GM19351 (cell line): ENCODE measurements at regions not wholly inside any gene's neighbourhood (a gene's known extent, or its start where the extent isn't known, plus 50 kb on each side); places are given as distances from the start of the nearest gene placed in this dataset.
"Not testable (repeated sequence)": the region's sequence is repeated elsewhere in the genome, so short reads cannot be mapped to it uniquely, and the experiment has no call there.

Experiments used
- ATAC-seq: cut with Tn5 transposase; IDR thresholded peaks from one replicate; pipeline ENCODE4 v1.9.1; 2021; ENCODE audit warnings: mild to moderate bottlenecking, moderate library complexity; ENCODE audit not compliant: unreplicated experiment

GRCh38 chr3:34046154-34046553 is 247.7 kb downstream of the PDCD6IP start:
- ATAC-seq: no peak

- ATAC-seq: no peak
Observed at GRCh38 chr3:34053626-34054025, 255.2 kb downstream of the PDCD6IP start.

DNA sequence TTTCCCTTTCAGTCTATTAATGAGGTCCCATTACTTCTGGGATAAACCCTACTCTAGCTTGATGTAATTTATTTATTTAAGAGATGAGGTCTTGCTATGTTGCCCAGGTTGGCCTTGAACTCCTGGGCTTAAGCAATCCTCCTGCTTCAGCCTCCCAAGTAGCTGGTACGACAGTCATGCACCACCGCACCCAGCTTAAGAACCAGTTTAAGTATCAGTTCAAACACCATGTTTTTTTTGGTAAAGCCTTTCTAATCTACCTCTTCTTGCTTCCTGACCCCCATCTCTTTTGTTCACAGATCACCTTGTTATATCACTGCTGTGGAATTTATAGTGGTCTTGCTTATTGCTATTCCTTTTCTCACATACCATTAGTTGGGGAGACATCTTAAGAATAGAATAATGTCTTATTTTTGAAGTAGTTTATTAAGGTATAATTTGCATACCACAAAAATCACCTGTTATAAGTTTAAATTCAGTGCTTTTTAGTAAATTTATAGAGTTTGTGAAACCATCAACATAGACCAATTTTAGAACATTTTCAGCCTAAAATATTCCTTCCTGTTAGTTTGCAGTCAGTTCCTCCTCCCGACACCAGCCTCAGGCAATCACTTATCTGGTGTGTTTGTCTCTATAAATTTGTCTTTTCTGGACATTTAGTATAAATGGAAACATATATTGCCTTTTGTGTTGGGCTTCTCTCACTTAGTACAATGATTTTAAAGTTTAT is 257.9 kb downstream of the PDCD6IP start:
- peak; percentile 1 for ATAC-seq

GRCh38 chr3:34056951-34057390 is 258.5 kb downstream of the PDCD6IP start:
- ATAC-seq: peak; percentile 88

DNA sequence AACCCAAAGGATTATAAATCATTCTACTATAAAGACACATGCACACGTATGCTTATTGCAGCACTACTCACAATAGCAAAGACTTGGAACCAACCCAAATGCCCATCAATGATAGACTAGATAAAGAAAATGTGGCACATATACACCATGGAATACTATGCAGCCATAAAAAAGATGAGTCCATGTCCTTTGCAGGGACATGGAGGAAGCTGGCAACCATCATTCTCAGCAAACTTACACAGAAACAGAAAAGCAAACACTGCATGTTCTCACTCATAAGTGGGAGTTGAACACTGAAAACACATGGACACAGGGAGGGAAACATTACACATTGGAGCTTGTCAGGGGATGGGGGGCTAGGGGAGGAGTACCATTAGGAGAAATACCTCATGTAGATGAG is 262.6 kb downstream of the PDCD6IP start:
- not testable (repeated sequence) for ATAC-seq

GRCh38 chr3:34065901-34066300 is 267.5 kb downstream of the PDCD6IP start:
- no peak for ATAC-seq

DNA sequence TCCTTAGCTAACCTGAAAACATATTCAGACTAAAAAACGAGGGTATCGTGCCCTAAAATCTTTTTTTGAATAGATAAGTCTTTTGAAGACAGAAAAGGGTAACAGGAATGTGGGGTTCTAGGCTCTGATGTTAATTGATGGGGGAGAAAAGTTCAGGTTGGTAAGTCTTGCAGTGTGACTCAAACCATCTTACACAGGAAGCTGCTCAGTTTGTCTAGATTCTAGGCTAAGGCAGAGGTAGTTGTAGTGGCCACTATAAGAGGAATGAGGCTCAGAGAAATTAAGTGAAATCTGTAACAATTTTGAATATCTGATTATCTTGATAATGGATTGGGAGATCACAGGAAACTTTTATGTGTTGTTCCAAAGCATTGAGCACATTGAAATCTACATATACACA is 267.9 kb downstream of the PDCD6IP start:
- ATAC-seq: no peak

DNA sequence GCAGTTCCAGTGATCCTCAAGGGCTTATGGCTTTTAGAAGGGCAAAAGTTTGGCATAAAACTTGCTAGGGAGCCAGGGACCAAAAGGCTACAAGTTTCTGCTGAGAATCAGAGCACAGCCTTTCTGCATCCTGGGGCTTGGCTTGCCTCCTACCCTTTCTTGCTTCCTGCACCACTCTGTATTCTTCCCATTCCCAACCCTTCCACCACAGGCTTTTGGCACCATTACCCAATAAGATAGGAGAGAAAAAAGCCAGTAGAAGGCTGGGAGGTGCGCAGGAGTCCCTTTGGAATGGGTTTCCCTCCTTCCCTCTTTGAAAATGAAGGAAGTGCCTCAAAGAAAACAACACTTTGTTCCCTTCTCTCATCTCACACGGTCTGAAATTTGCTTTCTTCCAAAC is 268.6 kb downstream of the PDCD6IP start:
- ATAC-seq: no peak

GRCh38 chr3:34067536-34068051 is 269.2 kb downstream of the PDCD6IP start:
- no peak for ATAC-seq

- no peak for ATAC-seq
Observed at GRCh38 chr3:34068505-34068904, 270.1 kb downstream of the PDCD6IP start.

DNA sequence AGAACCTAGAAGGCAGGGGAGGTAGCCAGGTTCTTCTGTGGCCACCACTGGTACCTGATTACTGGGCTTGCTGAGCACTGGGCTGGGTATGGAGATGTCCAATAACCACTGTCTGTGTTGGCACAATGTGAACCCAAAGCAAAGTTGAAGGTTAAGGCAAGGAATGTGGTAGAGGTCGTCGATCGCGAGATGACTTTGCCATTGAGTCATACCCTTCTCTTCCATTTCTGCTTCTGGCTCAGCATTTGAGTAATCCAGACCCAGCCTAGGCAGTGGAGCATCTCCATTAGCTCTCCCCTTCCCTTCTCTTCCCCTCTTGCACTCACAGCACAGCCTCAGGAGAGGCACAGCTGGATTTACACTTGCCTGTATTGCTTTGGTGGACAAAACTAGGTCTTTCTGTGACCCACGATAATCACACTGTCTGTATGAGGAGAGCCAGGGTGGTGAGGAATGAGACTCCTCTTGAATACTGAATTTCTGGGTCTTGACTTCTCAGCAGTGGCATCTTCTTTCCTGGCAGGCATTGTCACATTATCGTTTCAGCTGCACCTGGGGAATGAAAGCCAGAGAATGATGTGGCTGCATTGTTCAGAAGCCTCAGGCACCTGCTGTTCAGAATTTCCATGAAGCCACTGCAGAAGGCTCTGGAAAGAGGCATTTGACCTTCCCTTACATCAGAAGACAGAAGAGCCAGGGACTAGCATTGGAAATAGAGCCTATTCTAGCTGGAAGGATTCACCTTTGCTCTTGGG is 272.6 kb downstream of the PDCD6IP start:
- no peak for ATAC-seq

GRCh38 chr3:34072297-34072696 is 273.9 kb downstream of the PDCD6IP start:
- no peak for ATAC-seq

DNA sequence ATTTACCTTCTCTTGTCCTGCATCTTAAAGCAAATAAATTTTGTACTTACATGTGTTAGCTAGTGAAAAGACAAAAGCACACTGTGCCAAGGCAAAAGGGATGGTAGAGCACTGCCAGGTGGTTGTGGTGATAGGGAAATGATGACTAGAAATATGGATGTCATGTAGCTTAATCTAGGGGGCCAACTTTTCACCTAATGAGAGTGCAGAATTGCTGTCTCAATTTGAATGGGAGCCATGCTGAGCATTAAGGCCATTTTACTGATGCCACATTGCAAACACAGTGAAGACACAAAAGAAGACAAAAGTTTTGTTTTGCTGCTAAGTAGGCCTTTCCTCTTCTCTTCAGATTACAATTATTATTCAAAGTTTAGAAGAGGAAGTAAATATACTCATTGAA is 274.7 kb downstream of the PDCD6IP start:
- no peak for ATAC-seq

GRCh38 chr3:34073961-34074360 is 275.5 kb downstream of the PDCD6IP start:
- ATAC-seq: peak; percentile 52

GRCh38 chr3:34075975-34076374 is 277.5 kb downstream of the PDCD6IP start:
- ATAC-seq: no peak

- peak; percentile 82 for ATAC-seq
Observed at GRCh38 chr3:34077417-34078195, 279.2 kb downstream of the PDCD6IP start.

- ATAC-seq: no peak
Observed at GRCh38 chr3:34078418-34078817, 280.0 kb downstream of the PDCD6IP start.

DNA sequence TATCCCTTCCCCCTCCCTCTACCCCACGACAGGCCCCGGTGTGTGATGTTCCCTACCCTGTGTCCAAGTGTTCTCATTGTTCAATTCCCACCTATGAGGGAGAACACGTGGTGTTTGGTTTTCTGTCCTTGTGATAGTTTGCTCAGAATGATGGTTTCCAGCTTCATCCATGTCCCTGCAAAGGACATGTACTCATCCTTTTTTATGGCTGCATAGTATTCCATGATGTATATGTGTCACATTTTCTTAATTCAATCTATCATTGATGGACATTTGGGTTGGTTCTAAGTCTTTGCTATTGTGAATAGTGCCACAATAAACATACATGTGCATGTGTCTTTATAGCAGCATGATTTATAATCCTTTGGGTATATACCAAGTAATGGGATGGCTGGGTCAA is 281.4 kb downstream of the PDCD6IP start:
- not testable (repeated sequence) for ATAC-seq

- not testable (repeated sequence) for ATAC-seq
Observed at GRCh38 chr3:34090379-34090778, 291.9 kb downstream of the PDCD6IP start.

DNA sequence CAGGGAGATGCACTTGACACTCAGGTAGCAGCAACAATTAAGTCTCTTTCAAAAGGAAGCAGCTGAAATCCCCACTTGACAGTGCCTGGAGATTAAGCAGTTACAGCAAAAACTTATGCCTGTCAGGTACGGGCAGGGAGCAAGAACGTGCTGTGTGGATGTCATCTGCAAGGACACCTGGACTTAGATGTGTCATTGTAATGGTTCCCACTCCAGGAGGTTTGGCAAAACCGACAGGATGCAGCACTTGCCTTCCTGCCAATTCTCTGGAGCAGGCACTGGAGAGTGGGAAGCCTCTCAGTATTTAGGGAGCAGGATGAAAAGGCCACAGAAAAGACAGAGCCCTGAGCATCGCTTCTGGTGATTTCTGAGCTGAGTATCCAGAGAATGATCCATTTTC is 292.4 kb downstream of the PDCD6IP start:
- no peak for ATAC-seq

GRCh38 chr3:34094280-34094679 is 295.9 kb downstream of the PDCD6IP start:
- not testable (repeated sequence) for ATAC-seq
